ENCODE measurements at regions not wholly inside any gene's neighbourhood (a gene's known extent, or its start where the extent isn't known, plus 50 kb on each side); places are given as distances from the start of the nearest gene placed in this dataset.

DNA sequence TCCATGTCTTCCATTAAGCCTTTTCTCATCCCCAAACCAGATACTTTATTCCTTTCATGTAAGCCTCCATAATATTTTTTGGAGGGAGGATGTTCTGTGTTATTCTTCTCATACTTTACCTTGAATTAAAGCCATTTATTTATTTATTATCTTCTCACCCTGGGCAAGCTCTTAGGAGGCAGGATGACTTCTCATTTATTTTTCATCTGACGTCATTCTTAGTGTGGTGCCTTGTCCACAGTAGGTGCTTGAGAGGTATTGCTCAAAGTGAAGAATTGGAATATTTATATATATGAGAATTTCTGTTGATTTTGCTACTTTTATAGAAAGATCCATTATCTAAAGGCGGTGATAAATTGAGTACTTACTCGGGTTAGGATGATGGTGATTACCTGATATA, 458.3 kb upstream of the ACTBL2 start:
- FAIRE-seq = no peak
- no peak for TF ChIP-seq CHD7 (IDR thresholded peaks at IDR 0.05; ENCODE audit: insufficient replicate concordance, low read length)

More for the DNA sequence above, 458.3 kb upstream of the ACTBL2 start:
- Histone ChIP-seq H4K8ac (ENCODE audit: extremely low read depth, insufficient read depth, low read length) (no peak overlapping the region), H3K9ac (replicated peaks in 1 of 4; ENCODE audit: extremely low read depth in 1 of 4, low read depth in 3 of 4, low read length in 3 of 4) (no peak overlapping the region), H2AK5ac (ENCODE audit: low read depth, low read length) (no peak overlapping the region), H3K56ac (replicated peaks; ENCODE audit: insufficient read length, low read depth, low read length) (no peak overlapping the region), H3K23me2 (ENCODE audit: low read depth, low read length) (no peaks in the 10 kb centered on the region), H3K4me1 (replicated peaks in 1 of 4; ENCODE audit: control insufficient read depth in 3 of 4, insufficient read depth in 4 of 4, low read length in 3 of 4) (no peaks in the 10 kb centered on the region), H3K4me3 (ENCODE audit: extremely low read depth in 1 of 4, insufficient read depth in 2 of 4, low read depth in 3 of 4, low read length in 4 of 4) (no peak overlapping the region), H3K9me3 (ENCODE audit: insufficient read depth in 2 of 2, low read depth in 1 of 2, low read length in 1 of 2) (no peaks in the 10 kb centered on the region), H3K27ac (ENCODE audit: low read depth, low read length) (no peak overlapping the region), H3K4me2 (ENCODE audit: insufficient read depth in 1 of 2, low read depth in 2 of 2, low read length in 2 of 2) (no peak overlapping the region), H2BK12ac (ENCODE audit: low read depth, low read length) (no peak overlapping the region), H3K23ac (ENCODE audit: insufficient read length) (no peak overlapping the region), H2BK20ac (ENCODE audit: low read length) (no peak overlapping the region), H4K20me1 (replicated peaks in 1 of 2; ENCODE audit: control insufficient read depth in 1 of 2, insufficient read depth in 2 of 2, low read length in 2 of 2) (no peaks in the 10 kb centered on the region), H2BK15ac (ENCODE audit: low read length) (no peak overlapping the region), H3K79me1 (ENCODE audit: low read depth, low read length) (no peaks in the 10 kb centered on the region), H3K27me3 (replicated peaks in 1 of 4; ENCODE audit: control insufficient read depth in 3 of 4, extremely low read depth in 1 of 4, insufficient read depth in 3 of 4, low read length in 3 of 4) (no peaks in the 10 kb centered on the region), H3K36me3 (ENCODE audit: control insufficient read depth in 2 of 4, insufficient read depth in 4 of 4, low read length in 3 of 4) (no peaks in the 10 kb centered on the region), H2AFZ (ENCODE audit: low read length) (no peak overlapping the region), H3K79me2 (ENCODE audit: control insufficient read depth in 1 of 2, insufficient read depth in 2 of 2, low read length in 2 of 2) (no peaks in the 10 kb centered on the region), H4K5ac (ENCODE audit: insufficient read length, low read depth, low read length) (no peak overlapping the region), H3K14ac (ENCODE audit: insufficient read length) (no peak overlapping the region), H3K18ac (ENCODE audit: extremely low read depth, low read length) (no peak overlapping the region), H2BK5ac (ENCODE audit: low read depth, low read length) (no peak overlapping the region), H2BK120ac (replicated peaks; ENCODE audit: low read depth, low read length) (no peak overlapping the region), H3K4ac (replicated peaks; ENCODE audit: insufficient read length, low read depth, low read length) (no peak overlapping the region), H4K91ac (replicated peaks; ENCODE audit: insufficient read length, low read length) (no peak overlapping the region)
- CTCF ChIA-PET (ENCODE audit: partially characterized antibody) = interaction anchor here (1.1 to 1.6 kb wide), 2 partner anchors 11 to 28 kb away, joined by 3 read pairs; no protein-coding TSS in a partner anchor
- POLR2A ChIA-PET (ENCODE audit: partially characterized antibody) = no interaction called here
- WGBS, 2 experiments (ENCODE audit: extremely low coverage in 1 of 2, insufficient coverage in 1 of 2, insufficient read length in 1 of 2, insufficient replicate concordance in 2 of 2, low coverage in 1 of 2, low lambda C conversion rate in 2 of 2, missing lambda C conversion rate in 1 of 2) = 89% methylated on average over 3 of the region's 3 CpGs; no CpG with 5 or more reads in 1 of the 2 experiments
- DNase-seq (ENCODE audit: low read depth in 1 of 2, low spot score in 2 of 2) = no peak

All from H1 (cell line).